ENCODE measurements at regions not wholly inside any gene's neighbourhood (a gene's known extent, or its start where the extent isn't known, plus 50 kb on each side); places are given as distances from the start of the nearest gene placed in this dataset.
A peak's percentile ranks its signal among the peaks of the same experiment; 100 is the strongest.

- H3K36me3 ChIP-seq: no peaks in the 10 kb centered on the region
- no peak overlapping the region for H3K27ac ChIP-seq
- no peak overlapping the region for H3K4me3 ChIP-seq
- DNase-seq (ENCODE audit: low read depth in 1 of 2, low spot score in 1 of 2): no peak
- H3K4me1 ChIP-seq (ENCODE audit: low read depth): no peaks in the 10 kb centered on the region
- no peaks in the 10 kb centered on the region for H3K9me3 ChIP-seq (ENCODE audit: low read depth)
- H3K27me3 ChIP-seq: no peaks in the 10 kb centered on the region
- TF ChIP-seq CTCF (IDR thresholded peaks at IDR 0.05; ENCODE audit: low read depth, low read length): no peak
Measured at GRCh38 chr7:27344471-27344870, 101.9 kb downstream of the EVX1 start.

GRCh38 chr7:27345164-27345887 is 102.7 kb downstream of the EVX1 start:
- Histone ChIP-seq H3K4me1 (ENCODE audit: low read depth) (no peaks in the 10 kb centered on the region), H3K36me3 (no peaks in the 10 kb centered on the region), H3K27ac (no peak overlapping the region), H3K4me3 (no peak overlapping the region), H3K9me3 (ENCODE audit: low read depth) (no peaks in the 10 kb centered on the region), H3K27me3 (no peaks in the 10 kb centered on the region)
- DNase-seq (ENCODE audit: low read depth in 1 of 2, low spot score in 1 of 2): no peak
- TF ChIP-seq CTCF (IDR thresholded peaks at IDR 0.05; ENCODE audit: low read depth, low read length): no peak

- TF ChIP-seq CTCF (IDR thresholded peaks at IDR 0.05; ENCODE audit: low read depth, low read length): no peak
- DNase-seq (ENCODE audit: low read depth in 1 of 2, low spot score in 1 of 2): no peak
- H3K27me3 ChIP-seq: no peaks in the 10 kb centered on the region
Measured at GRCh38 chr7:27345997-27346396, 103.4 kb downstream of the EVX1 start.

GRCh38 chr7:27346531-27347275 is 104.1 kb downstream of the EVX1 start:
- no peak for TF ChIP-seq CTCF (IDR thresholded peaks at IDR 0.05; ENCODE audit: low read depth, low read length)
- peak in 1 of 2 donors; percentile 80 for DNase-seq (ENCODE audit: low read depth in 1 of 2, low spot score in 1 of 2)
- H3K9me3 ChIP-seq (ENCODE audit: low read depth): no peaks in the 10 kb centered on the region
- H3K27ac ChIP-seq: no peak overlapping the region
- no peak overlapping the region for H3K4me3 ChIP-seq
- H3K36me3 ChIP-seq: no peaks in the 10 kb centered on the region
- H3K27me3 ChIP-seq: no peaks in the 10 kb centered on the region
- H3K4me1 ChIP-seq (ENCODE audit: low read depth): no peaks in the 10 kb centered on the region

More at GRCh38 chr7:27345997-27346396, 103.4 kb downstream of the EVX1 start:
- H3K27ac ChIP-seq: no peak overlapping the region
- no peaks in the 10 kb centered on the region for H3K36me3 ChIP-seq
- H3K9me3 ChIP-seq (ENCODE audit: low read depth): no peaks in the 10 kb centered on the region
- H3K4me1 ChIP-seq (ENCODE audit: low read depth): no peaks in the 10 kb centered on the region
- no peak overlapping the region for H3K4me3 ChIP-seq

- H3K4me3 ChIP-seq: no peak overlapping the region
Measured at GRCh38 chr7:27347276-27347640, 104.7 kb downstream of the EVX1 start.

More at GRCh38 chr7:27347276-27347640, 104.7 kb downstream of the EVX1 start:
- H3K4me1 ChIP-seq (ENCODE audit: low read depth): no peaks in the 10 kb centered on the region
- H3K9me3 ChIP-seq (ENCODE audit: low read depth): no peaks in the 10 kb centered on the region
- DNase-seq (ENCODE audit: low read depth in 1 of 2, low spot score in 1 of 2): no peak
- no peak overlapping the region for H3K27ac ChIP-seq
- no peaks in the 10 kb centered on the region for H3K27me3 ChIP-seq
- H3K36me3 ChIP-seq: no peaks in the 10 kb centered on the region
- TF ChIP-seq CTCF (IDR thresholded peaks at IDR 0.05; ENCODE audit: low read depth, low read length): no peak
